Ovary (tissue), 3 donors: ENCODE measurements at regions not wholly inside any gene's neighbourhood (a gene's known extent, or its start where the extent isn't known, plus 50 kb on each side); places are given as distances from the start of the nearest gene placed in this dataset.

ENCODE experiments used
- CTCF ChIP-seq, 3 donors: fragments of 450-650 bp in 2 of 3; fragments of 200-600 bp in 1 of 3; IDR thresholded peaks; one replicate each; pipeline versions ENCODE4 v1.5.1 to v1.8.0; 2016 to 2022; ENCODE audit warnings: antibody characterized with exemption in 3 of 3, mild to moderate bottlenecking in 1 of 3
- EP300 ChIP-seq: sonication (generic); formaldehyde crosslinking; IDR thresholded peaks from one replicate; pipeline ENCODE4 v1.6.1; 2017; ENCODE audit warnings: antibody characterized with exemption
- POLR2A ChIP-seq: fragments of 450-650 bp; IDR thresholded peaks from one replicate; pipeline ENCODE4 v1.6.1; 2017; ENCODE audit warnings: antibody characterized with exemption, mild to moderate bottlenecking, moderate library complexity
- donor health status: DM: no; HTN: no; CAD: no.

- TF ChIP-seq CTCF (IDR thresholded peaks at IDR 0.05) (no peak), POLR2A (no peak), EP300 (no peak)
These were observed 523.9 kb upstream of the POU3F2 start for GRCh38 chr6:98310443-98310842.
